Neural cell (in vitro differentiated cells): ENCODE measurements at regions not wholly inside any gene's neighbourhood (a gene's known extent, or its start where the extent isn't known, plus 50 kb on each side); places are given as distances from the start of the nearest gene placed in this dataset.

Source experiments
- EZH2 ChIP-seq: fragments of 200-600, 300-800 bp; shearing (Covaris generic), sonication (generic); IDR thresholded peaks from 2 replicates; pipeline ENCODE4 v1.6.1; 2014; ENCODE audit warnings: antibody characterized with exemption, low read length, borderline replicate concordance, mild to moderate bottlenecking; ENCODE audit not compliant: insufficient read depth, poor library complexity, severe bottlenecking
- MXI1 ChIP-seq: fragments of 450-650 bp; conservative IDR thresholded peaks from 2 replicates; pipeline ENCODE4 v1.6.1; 2014; ENCODE audit warnings: antibody characterized with exemption, mild to moderate bottlenecking; ENCODE audit not compliant: poor library complexity, severe bottlenecking
- POLR2AphosphoS5 ChIP-seq: IDR thresholded peaks from 2 replicates; pipeline ENCODE4 v1.6.1; 2012
- RAD21 ChIP-seq: fragments of 450-650 bp; conservative IDR thresholded peaks from 2 replicates; pipeline ENCODE4 v1.6.1; 2014; ENCODE audit warnings: antibody characterized with exemption, mild to moderate bottlenecking, moderate library complexity
- REST ChIP-seq: IDR thresholded peaks from 2 replicates; pipeline ENCODE4 v1.6.1; 2012; ENCODE audit warnings: borderline replicate concordance
- TAF1 ChIP-seq: IDR thresholded peaks from 2 replicates; pipeline ENCODE4 v1.6.1; 2012; ENCODE audit warnings: low read depth
- TF ChIP-seq, protein P1 (sequence below): fragments of 450-650 bp; IDR thresholded peaks from 2 replicates; pipeline ENCODE4 v1.5.1; 2014; ENCODE audit warnings: antibody characterized with exemption, mild to moderate bottlenecking, moderate library complexity; ENCODE audit not compliant: poor library complexity, severe bottlenecking

GRCh38 chr5:14078716-14079115 is 64.4 kb upstream of the TRIO start:
- no peak for TF ChIP-seq EZH2
- TF ChIP-seq TAF1, result no peak
- TF ChIP-seq, protein P1, sequence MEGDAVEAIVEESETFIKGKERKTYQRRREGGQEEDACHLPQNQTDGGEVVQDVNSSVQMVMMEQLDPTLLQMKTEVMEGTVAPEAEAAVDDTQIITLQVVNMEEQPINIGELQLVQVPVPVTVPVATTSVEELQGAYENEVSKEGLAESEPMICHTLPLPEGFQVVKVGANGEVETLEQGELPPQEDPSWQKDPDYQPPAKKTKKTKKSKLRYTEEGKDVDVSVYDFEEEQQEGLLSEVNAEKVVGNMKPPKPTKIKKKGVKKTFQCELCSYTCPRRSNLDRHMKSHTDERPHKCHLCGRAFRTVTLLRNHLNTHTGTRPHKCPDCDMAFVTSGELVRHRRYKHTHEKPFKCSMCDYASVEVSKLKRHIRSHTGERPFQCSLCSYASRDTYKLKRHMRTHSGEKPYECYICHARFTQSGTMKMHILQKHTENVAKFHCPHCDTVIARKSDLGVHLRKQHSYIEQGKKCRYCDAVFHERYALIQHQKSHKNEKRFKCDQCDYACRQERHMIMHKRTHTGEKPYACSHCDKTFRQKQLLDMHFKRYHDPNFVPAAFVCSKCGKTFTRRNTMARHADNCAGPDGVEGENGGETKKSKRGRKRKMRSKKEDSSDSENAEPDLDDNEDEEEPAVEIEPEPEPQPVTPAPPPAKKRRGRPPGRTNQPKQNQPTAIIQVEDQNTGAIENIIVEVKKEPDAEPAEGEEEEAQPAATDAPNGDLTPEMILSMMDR, result no peak
- TF ChIP-seq REST, result no peak
- TF ChIP-seq POLR2AphosphoS5, result no peak
- no peak for TF ChIP-seq RAD21
- no peak for TF ChIP-seq MXI1
